ENCODE measurements at regions not wholly inside any gene's neighbourhood (a gene's known extent, or its start where the extent isn't known, plus 50 kb on each side); places are given as distances from the start of the nearest gene placed in this dataset.
A peak's percentile ranks its signal among the peaks of the same experiment; 100 is the strongest.

- no peak for DNase-seq (ENCODE audit: low spot score)
Observed at GRCh38 chr5:153122403-153122802, 368.1 kb upstream of the GRIA1 start.

DNA sequence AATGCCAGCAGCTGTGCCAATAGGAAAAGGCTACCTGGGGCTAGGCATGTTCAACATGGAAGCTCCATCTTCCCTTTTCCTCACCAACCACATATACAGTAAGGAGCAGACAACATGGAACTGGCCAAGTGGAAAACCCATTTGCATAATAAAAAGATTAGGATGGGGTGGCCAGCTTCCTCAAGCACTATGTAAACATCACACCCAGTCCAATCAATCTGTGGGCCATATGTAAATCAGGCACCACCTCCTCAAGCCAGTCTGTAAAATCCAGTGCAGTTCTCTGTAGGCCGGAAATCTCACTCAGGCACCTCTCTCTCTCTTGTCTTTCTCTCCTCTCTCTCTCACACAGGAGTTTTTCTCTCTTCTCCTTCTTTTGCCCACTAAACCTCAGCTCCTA, 360.2 kb upstream of the GRIA1 start:
- DNase-seq (ENCODE audit: low spot score), result no peak

DNA sequence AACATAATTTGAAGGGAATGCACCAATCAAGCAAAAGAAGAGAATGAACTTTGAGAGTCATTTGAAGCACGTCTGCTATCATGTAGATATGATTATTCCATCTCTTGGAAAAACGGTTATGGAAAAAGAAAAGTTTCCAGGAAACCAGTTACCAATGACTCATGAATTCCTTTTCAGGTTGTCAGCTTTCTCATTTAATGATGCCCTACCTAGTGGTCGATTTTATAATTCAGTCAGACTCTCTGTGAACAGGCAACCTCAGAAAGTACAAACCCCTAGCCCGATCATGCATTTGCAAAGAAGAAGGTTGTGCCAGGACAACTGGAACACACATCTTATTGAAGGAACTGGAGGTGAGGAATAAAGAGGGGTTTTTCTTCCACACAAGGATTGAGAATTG, 355.1 kb upstream of the GRIA1 start:
- DNase-seq (ENCODE audit: low spot score), result peak; percentile 7

- no peak for DNase-seq (ENCODE audit: low spot score)
Observed at GRCh38 chr5:153136910-153137614, 353.4 kb upstream of the GRIA1 start.

DNA sequence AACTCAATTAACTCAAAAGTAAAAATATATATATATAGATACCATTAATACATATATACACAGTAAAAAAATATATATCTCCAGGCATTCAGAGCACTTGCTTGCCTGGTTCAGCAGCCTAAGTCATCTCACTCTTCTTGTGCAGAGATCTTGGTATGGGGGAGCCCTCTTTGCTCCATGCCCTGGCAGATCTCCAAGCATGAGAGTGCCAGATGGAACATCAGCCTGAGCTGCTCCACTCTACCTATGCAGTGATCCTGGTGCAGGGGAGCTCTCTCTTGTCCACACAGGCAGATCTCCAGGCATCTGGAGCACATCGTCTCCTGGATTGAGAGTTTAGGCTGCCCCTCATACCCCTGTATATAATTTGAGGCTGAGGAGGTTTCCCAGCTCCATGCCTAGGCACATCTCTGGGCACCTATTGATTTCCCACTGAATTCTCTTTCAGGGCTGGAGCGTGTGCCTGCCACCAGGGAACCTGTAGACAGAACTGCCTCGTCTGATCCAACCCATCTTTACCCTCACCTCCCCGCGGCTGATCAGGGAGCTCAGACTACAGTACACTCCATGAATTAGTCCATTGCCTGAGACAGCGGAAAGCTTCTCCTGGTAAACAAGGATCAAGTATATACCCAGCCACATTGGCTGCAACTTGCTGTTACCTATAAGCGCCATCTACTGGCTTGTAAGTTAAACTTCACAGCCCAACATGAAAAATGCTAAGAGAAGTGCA, 342.4 kb upstream of the GRIA1 start:
- peak; percentile 15 for DNase-seq (ENCODE audit: low spot score)

- DNase-seq (ENCODE audit: low spot score), result no peak
Observed at GRCh38 chr5:153148624-153148976, 341.9 kb upstream of the GRIA1 start.

GRCh38 chr5:153151558-153151957, 338.9 kb upstream of the GRIA1 start:
- DNase-seq (ENCODE audit: low spot score), result no peak

- no peak for DNase-seq (ENCODE audit: low spot score)
Observed at GRCh38 chr5:153153086-153153485, 337.4 kb upstream of the GRIA1 start.

GRCh38 chr5:153157156-153157555, 333.3 kb upstream of the GRIA1 start:
- DNase-seq (ENCODE audit: low spot score), result no peak

DNA sequence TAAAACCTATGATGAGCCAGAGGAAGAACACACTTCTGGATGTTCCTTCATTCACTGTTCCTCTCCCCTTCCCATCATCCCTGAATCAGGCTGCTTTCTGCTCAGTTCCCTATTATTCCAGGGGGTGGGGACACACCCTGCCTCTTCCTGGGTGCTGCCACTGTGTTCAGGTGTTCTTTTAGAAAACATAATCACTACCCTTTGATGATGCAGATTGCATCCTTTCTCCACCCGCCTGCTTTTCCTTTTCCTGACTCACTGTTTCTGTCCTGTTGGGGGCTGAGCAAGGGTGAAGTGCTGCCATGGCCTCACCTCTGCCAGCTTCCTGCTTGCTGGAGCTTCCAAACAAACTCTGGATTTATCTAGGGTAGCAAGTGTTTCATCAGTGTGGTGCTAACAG, 331.9 kb upstream of the GRIA1 start:
- no peak for DNase-seq (ENCODE audit: low spot score)

GRCh38 chr5:153159616-153160015, 330.9 kb upstream of the GRIA1 start:
- peak; percentile 21 for DNase-seq (ENCODE audit: low spot score)

- no peak for DNase-seq (ENCODE audit: low spot score)
Observed at GRCh38 chr5:153168241-153168640, 322.2 kb upstream of the GRIA1 start.

GRCh38 chr5:153187503-153187902, 303.0 kb upstream of the GRIA1 start:
- no peak for DNase-seq (ENCODE audit: low spot score)

- no peak for DNase-seq (ENCODE audit: low spot score)
Observed at GRCh38 chr5:153206361-153206760, 284.1 kb upstream of the GRIA1 start.

- no peak for DNase-seq (ENCODE audit: low spot score)
Observed at GRCh38 chr5:153209016-153209415, 281.5 kb upstream of the GRIA1 start.

GRCh38 chr5:153209687-153210086, 280.8 kb upstream of the GRIA1 start:
- no peak for DNase-seq (ENCODE audit: low spot score)

DNA sequence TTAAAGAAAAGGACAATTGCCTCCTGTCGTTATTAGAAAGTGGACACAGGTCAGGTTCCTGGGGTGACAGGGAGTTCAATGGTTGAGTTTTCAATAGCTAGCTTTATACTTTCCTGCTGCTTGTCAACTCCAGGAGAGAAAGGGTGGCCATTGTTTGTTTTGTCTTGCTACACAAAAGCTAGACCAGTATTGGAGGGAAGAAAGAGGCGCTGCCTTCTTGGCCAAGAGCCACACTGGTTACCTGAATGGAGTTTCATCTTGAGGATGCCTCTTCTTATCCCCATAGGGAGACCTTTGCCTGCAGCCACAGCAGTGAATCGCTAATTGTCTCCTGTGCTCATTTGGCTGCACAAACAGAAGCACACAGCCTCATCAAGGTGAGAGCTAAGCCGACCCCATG, 279.4 kb upstream of the GRIA1 start:
- no peak for DNase-seq (ENCODE audit: low spot score)

DNA sequence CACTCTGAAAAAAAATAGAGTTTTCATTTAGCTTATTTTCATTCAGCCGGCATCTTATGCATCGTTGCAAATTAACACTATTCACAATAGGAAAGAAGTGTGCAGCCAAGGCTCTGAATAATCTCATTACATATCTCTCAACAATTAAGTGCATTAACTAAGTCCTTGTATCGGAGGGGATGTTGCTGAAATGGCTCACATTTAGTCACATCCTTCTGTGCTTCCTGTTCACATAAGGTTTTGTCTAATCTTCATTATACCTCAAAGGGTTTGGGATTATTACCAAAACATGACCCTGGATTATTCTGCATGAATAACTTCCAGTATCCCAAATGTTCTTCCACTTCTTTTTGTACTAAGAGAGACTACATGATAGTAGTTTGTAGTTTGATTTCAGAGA, 278.0 kb upstream of the GRIA1 start:
- no peak for DNase-seq (ENCODE audit: low spot score)

- peak; percentile 2 for DNase-seq (ENCODE audit: low spot score)
Observed at GRCh38 chr5:153222936-153223335, 267.5 kb upstream of the GRIA1 start.

DNA sequence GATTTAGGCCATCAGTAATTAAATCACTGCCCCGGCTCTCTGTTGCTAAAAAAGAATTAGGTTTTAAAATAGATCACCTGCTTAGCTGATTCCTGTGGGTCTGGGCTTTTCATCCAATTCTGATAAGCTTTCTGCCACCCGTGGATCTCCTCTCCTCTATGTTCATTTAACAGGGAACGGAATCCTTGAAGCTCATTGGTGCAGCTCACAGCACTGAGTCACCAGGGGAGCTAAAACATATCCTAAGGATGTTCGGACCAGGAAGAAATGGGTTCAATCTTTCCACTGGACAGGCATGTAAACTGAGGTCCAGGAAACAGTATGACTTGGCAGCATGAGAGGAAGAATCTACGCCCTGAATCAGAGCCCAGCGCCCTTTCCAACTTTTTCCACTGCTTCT, 267.1 kb upstream of the GRIA1 start:
- DNase-seq (ENCODE audit: low spot score), result no peak

DNA sequence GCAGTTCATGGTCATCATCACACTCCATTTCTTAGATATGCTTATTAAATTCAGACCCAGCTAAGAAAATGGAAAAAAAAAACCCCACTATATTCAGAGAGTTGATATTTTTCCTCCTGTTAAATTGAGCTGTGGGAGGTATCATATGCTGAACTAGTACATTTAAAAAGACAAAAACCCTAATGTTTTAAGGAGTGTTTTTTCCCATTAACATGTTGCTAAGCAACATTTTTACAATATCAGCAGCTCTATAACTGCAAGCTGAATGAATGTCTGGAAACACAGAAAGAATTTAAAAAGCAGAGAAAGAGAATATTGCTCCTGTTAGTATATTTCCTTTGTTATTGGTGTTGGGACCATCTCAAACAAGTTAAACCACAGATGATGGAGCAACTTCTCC, 265.8 kb upstream of the GRIA1 start:
- DNase-seq (ENCODE audit: low spot score), result no peak

GRCh38 chr5:153233933-153234332, 256.5 kb upstream of the GRIA1 start:
- DNase-seq (ENCODE audit: low spot score), result no peak

DNA sequence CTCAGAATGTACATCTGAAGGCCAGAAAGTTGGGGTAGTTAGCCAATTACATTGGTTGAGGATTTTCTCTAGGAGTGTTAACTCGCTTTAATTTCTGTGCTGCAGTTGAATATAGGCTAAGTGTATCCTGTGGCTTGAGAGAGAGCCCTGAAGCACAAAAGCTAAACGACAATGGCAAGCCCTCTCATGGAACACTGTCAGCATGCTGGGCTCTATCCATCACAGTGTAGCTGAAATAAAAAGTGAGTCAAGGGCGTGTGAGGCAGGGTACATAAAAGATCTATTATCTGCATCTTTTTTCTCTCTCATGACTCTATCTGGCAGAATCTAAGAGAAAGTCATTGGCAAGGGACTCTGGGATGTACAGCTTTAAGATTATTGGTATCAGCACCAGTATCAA, 254.2 kb upstream of the GRIA1 start:
- no peak for DNase-seq (ENCODE audit: low spot score)
